LNCaP clone FGC (cell line): ENCODE measurements at regions not wholly inside any gene's neighbourhood (a gene's known extent, or its start where the extent isn't known, plus 50 kb on each side); places are given as distances from the start of the nearest gene placed in this dataset.

Source experiments
- DNase-seq: peaks from one replicate; pipeline ENCODE4 v3.0.0-alpha.2; 2011; ENCODE audit warnings: low read depth
- H3K4me3 ChIP-seq: 2 replicates; pipeline ENCODE4 v1.5.1; 2011; ENCODE audit warnings: mild to moderate bottlenecking, low read depth, low read length, control low read depth
- TF ChIP-seq, protein P1 (sequence below): IDR thresholded peaks from 2 replicates; pipeline ENCODE4 v1.5.1; 2012; ENCODE audit warnings: mild to moderate bottlenecking; ENCODE audit not compliant: control insufficient read depth, insufficient read depth; ENCODE audit errors: extremely low read depth

DNA sequence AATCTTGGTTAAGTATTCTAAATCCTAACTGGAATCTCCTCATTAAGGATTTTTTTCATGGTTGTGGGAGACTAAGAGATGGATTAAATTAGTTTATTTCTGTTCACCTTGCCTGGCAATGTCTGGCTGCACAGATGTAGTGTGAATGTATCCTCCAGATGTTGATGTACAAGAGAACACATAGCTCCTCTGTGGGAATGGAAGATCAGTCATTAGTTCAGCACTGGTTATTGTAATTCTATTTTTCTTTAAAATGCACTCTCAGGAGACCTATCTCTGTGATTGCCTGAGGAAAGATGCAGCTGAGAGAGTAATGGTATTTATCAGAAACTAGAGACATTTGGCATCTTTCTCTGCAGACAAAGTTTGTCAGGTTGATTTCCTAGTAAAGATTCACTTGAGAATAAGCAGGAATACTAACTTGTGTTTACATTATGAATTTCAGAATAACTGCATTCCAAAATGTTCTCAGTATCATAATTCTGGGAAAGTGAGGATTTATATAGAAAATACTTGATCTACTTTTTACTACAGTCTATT is 178.6 kb downstream of the GIPC2 start:
- no peak overlapping the region for H3K4me3 ChIP-seq
- DNase-seq: no peak
- TF ChIP-seq, protein P1, sequence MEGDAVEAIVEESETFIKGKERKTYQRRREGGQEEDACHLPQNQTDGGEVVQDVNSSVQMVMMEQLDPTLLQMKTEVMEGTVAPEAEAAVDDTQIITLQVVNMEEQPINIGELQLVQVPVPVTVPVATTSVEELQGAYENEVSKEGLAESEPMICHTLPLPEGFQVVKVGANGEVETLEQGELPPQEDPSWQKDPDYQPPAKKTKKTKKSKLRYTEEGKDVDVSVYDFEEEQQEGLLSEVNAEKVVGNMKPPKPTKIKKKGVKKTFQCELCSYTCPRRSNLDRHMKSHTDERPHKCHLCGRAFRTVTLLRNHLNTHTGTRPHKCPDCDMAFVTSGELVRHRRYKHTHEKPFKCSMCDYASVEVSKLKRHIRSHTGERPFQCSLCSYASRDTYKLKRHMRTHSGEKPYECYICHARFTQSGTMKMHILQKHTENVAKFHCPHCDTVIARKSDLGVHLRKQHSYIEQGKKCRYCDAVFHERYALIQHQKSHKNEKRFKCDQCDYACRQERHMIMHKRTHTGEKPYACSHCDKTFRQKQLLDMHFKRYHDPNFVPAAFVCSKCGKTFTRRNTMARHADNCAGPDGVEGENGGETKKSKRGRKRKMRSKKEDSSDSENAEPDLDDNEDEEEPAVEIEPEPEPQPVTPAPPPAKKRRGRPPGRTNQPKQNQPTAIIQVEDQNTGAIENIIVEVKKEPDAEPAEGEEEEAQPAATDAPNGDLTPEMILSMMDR: no peak

DNA sequence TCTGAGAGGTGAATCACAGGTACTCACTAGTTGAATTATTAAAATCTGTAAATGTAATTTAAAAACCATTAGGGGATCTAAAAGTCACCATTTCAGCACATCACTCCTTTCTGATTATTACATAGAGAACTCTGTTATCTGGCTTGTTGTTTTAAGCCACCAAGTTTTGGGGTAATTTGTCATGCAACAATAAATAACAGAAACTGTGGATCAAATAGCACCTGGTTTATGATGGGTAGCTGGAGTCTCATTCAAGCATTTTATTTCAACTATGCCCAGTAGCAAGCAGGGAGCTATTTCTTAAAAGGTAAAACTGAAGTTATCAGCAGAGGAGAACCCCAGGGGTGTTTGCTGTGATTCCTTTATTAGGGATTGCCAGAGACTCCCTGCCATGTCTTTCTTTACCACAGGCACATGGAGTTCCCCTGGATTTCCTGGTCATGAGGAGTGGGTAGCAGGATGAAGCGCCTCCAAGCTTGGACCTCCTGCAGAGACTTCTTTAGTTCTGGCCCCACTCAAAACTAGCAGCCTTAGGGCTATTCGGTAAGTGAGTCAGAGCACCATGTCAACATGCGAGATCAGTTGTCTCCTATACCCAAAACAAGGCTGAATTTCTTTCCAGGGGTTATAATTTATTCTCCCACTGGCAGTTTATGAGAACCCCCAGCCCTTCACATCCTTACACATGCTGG is 179.2 kb downstream of the GIPC2 start:
- TF ChIP-seq, protein P1: no peak
- no peak overlapping the region for H3K4me3 ChIP-seq
- DNase-seq: no peak

DNA sequence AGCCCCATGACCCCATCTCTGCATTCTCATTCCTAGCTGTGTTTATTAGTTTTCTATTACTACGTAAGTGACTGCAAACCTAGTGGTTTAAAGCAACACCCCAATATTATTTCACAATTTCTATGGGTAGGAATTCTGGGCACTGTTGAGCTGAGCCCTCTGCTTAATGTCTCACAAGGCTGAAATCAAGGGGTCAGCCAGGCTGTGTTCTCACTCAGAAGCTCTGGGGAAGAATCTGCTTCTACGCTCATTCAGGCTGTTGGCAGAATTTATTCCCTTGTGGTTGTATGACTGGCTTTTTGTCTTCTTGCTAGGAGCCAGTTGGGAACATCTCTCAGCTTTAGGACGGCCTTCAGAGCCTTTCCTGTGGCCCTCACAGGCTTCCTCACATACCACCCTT is 181.0 kb downstream of the GIPC2 start:
- TF ChIP-seq, protein P1: no peak
- no peak overlapping the region for H3K4me3 ChIP-seq
- no peak for DNase-seq

DNA sequence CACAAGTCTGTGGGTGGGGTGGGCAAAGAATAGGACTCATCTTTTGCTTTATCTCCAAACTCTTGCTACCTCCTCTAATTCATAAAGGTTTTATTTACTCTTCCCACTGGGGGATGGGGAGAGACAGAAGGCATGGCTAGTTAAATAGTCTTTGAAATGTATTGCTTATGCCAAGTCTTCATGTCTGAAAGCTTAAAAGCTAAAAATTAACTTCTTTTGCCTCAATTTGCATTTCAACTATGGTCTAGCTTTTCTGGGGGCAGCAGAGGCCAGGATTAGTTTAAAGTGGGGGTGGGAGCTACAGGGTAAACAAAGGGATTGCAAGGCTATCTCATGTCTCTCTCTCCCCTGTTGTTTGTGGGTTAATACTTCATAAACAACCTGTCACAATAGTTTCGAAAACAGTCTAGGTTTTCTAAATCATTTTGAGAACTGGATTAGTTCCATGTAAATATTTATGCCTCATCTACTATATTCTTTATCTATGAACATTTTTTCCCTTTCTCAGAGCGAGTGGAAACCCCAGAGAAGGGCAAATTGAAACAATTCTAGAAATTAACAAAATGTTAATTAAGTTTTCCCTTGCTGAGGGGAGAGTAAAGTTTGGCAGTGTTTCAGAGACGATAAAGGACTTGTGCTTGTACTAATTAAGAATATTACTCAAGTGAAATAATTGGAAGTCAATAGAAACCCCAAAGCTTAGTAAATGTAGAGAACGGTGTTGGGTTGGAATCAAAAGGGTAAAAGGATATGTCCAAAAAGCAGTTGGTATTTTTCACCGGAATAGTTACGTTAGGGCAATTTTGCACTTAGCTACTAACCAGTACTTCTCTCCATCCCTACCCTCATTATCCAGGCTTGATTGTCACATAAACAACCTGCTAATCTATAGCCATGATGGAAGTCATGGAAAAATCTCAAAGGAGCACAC is 182.2 kb downstream of the GIPC2 start:
- no peak for DNase-seq
- no peak overlapping the region for H3K4me3 ChIP-seq
- TF ChIP-seq, protein P1: no peak

DNA sequence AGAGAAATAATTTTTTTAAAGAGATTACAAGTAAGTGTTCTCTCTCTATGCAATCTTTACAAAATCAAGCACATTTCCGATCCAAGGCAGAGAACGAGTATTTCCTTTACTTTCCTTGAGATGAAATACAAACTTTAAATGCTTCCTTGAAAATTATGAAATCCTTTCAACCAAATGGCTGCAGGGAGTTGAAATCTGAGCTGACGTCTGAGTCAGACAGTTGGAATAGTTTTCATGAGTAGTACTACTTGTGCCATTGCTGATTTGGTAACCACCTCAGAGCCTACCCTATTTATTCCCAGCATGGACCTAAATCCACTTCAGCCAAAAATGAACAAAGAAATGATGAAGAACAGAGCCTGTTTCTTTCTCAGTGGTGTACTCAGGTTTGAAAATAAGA is 183.6 kb downstream of the GIPC2 start:
- no peak for DNase-seq
- TF ChIP-seq, protein P1: no peak
- H3K4me3 ChIP-seq: no peak overlapping the region

DNA sequence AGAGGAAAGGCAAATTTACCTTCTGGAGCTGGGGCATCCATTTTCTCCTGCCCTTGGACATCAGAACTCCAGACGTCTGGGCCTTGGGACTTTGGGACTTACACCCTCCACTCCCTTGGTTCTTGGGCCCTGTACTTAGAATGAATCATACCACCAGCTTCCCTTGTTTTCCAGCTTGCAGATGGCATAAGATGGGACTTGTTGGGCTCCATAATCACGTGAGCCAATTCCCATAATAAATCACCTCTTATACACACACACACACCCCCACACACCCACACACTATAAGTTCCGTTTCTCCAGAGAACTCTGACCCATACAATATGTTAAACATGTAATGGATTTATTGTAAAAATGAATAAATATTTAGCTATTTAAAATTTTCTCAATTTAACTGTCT is 185.7 kb downstream of the GIPC2 start:
- TF ChIP-seq, protein P1: no peak
- H3K4me3 ChIP-seq: no peak overlapping the region
- no peak for DNase-seq
